Lower leg skin (tissue), 3 donors: ENCODE measurements at regions not wholly inside any gene's neighbourhood (a gene's known extent, or its start where the extent isn't known, plus 50 kb on each side); places are given as distances from the start of the nearest gene placed in this dataset.

Experiments used
- CTCF ChIP-seq, 3 donors: fragments of 450-650 bp; IDR thresholded peaks; one replicate each; pipeline ENCODE4 v1.5.1; 2016; ENCODE audit warnings: antibody characterized with exemption in 3 of 3, mild to moderate bottlenecking in 3 of 3, moderate library complexity in 2 of 3
- POLR2A ChIP-seq, 2 donors: fragments of 450-650 bp; IDR thresholded peaks; one replicate each; pipeline ENCODE4 v1.6.1; 2016 to 2017; ENCODE audit warnings: antibody characterized with exemption in 2 of 2, mild to moderate bottlenecking in 1 of 2, moderate library complexity in 1 of 2

DNA sequence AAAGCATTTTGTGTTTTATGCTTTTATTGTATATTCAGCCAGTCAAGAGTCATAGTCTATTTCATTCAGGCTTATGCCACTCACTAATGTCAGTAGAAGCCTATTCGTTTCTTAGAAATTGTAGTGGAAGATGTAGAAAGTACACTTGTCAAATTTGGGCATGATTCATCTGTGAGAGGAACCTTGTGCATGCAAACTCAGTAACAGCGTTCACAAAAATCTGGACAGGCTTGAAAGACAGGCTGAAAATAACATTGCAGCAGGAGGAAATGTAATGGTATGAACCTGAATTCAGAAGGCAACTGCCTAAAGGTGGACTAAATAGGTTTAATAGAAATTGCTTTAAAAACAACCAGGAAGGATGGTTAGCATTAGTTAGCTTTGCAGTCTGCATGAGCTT is 213.5 kb downstream of the CMPK2 start:
- TF ChIP-seq CTCF (IDR thresholded peaks at IDR 0.05) (no peak), POLR2A (IDR thresholded peaks at IDR 0.05) (no peak)
